HUES64 (cell line): ENCODE measurements at regions not wholly inside any gene's neighbourhood (a gene's known extent, or its start where the extent isn't known, plus 50 kb on each side); places are given as distances from the start of the nearest gene placed in this dataset.

Experiments
- H3K27ac ChIP-seq: 2 replicates; pipeline ENCODE4 v1.7.0; 2013; ENCODE audit warnings: low read depth, low read length, inconsistent platforms
- H3K27me3 ChIP-seq: 2 replicates; pipeline ENCODE4 v1.6.1; 2013; ENCODE audit warnings: mild to moderate bottlenecking, low read length; ENCODE audit not compliant: insufficient read depth
- H3K36me3 ChIP-seq: 2 replicates; pipeline ENCODE4 v1.6.1; 2013; ENCODE audit warnings: mild to moderate bottlenecking, low read length; ENCODE audit not compliant: insufficient read depth
- H3K4me1 ChIP-seq: 2 replicates; pipeline ENCODE4 v1.6.1; 2013; ENCODE audit warnings: mild to moderate bottlenecking, low read length, moderate library complexity; ENCODE audit not compliant: insufficient read depth
- H3K4me3 ChIP-seq: 2 replicates; pipeline ENCODE4 v1.5.1; 2013; ENCODE audit warnings: mild to moderate bottlenecking, low read length, moderate library complexity
- H3K9ac ChIP-seq: 2 replicates; pipeline ENCODE4 v1.6.1; 2013; ENCODE audit warnings: mild to moderate bottlenecking, low read depth, low read length
- H3K9me3 ChIP-seq: 2 replicates; pipeline ENCODE4 v1.6.1; 2013; ENCODE audit warnings: low read depth, low read length; ENCODE audit not compliant: insufficient read depth
- WGBS: fragments of 150-250, 120-280 bp; methylation state at CpG from one replicate; pipeline ENCODE4 v1.1.7; 2013; ENCODE audit warnings: missing lambda C conversion rate; 5-methylcytosine and 5-hydroxymethylcytosine counted together

DNA sequence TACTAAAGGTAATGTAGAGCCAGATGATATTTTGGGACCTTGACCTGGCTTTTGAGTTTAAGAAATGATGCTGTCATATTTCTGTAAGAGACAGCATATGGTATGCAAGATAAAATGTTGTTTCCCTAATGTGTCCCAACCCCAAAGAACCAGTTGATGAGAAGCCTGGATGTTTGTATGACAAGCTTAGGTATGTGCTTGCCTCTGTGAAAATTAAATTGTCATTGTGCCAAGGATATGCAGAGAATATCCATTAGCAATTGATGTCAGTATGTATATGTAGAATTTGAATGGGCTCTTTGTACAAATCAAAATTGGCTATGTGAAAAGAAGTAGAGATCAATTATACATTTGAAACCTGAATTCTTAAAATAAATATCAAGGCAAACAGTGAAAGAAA, 650.8 kb upstream of the EYS start:
- H3K9ac ChIP-seq = no peak overlapping the region
- H3K27ac ChIP-seq = no peak overlapping the region
- H3K36me3 ChIP-seq = no peaks in the 10 kb centered on the region
- no peaks in the 10 kb centered on the region for H3K27me3 ChIP-seq
- 0 out of 2 replicates have a peak, but pooled peaks cover 3% of the 10 kb centered on the region for H3K4me1 ChIP-seq
- H3K4me3 ChIP-seq = no peak overlapping the region
- H3K9me3 ChIP-seq = no peaks in the 10 kb centered on the region

DNA sequence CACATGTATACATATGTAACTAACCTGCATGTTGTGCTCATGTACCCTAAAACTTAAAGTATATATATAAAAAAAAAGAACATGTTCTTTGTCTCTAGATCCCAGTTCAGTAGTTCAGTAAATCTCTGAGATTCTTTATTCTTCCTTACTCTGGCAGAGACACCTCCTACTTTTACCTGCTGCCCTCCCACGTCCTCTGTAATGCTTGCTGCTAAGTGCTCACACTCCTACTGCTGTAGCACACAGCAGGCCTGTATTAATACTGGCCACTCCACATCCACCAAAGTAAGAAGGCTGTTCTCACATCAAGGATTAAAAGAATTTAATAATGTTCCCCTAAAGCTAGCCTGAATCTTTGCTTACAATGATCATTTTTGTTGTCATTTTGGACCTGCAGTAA, 648.4 kb upstream of the EYS start:
- no peak overlapping the region for H3K27ac ChIP-seq
- 83% methylated on average over 1 of the region's 1 CpG for WGBS
- H3K27me3 ChIP-seq = no peaks in the 10 kb centered on the region
- H3K4me1 ChIP-seq = 0 out of 2 replicates have a peak, but pooled peaks cover 3% of the 10 kb centered on the region
- no peaks in the 10 kb centered on the region for H3K36me3 ChIP-seq
- no peaks in the 10 kb centered on the region for H3K9me3 ChIP-seq
- H3K4me3 ChIP-seq = no peak overlapping the region
- H3K9ac ChIP-seq = no peak overlapping the region

DNA sequence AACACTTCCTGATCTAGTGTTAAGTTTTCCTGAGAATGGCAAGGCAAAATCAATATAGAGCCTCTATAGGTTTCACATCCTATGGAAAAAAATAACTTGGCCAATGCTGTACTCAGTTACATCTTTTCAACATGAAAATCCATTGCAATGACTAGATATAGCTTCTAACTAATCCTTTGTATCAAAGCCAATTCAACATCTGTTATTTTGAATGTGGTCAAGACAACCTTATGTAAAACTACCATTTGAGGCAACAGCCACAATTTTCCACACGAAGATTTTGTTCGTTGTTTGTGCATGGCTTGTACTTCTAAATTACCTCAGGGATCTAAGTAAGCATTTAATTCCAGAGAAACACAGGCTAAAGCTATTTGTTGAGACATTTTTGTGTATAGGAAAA, 637.8 kb upstream of the EYS start:
- Histone ChIP-seq H3K27me3 (no peaks in the 10 kb centered on the region), H3K27ac (no peak overlapping the region), H3K9ac (no peak overlapping the region), H3K4me3 (no peak overlapping the region), H3K36me3 (no peaks in the 10 kb centered on the region), H3K4me1 (no peaks in the 10 kb centered on the region), H3K9me3 (no peaks in the 10 kb centered on the region)
- 86% methylated on average over 2 of the region's 2 CpGs for WGBS

DNA sequence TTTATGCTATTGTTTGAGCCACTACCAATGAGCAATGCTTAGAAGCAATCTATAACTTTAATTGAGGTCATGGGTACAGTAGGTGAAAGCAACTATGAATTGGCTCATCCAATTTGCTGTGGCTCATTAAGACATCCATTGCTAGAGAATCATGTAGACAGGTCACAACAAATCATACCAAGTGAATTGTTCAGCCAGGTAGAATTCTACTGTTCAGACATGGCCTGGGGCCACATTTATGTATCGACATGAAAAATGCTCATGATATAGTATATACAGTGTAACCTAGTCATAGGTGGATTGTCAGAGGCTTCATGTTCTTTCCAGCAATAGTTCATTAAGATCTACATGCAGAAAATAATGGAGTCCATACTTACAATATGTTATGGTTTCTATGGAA, 633.7 kb upstream of the EYS start:
- no peak overlapping the region for H3K4me3 ChIP-seq
- 100% methylated on average over 1 of the region's 1 CpG for WGBS

DNA sequence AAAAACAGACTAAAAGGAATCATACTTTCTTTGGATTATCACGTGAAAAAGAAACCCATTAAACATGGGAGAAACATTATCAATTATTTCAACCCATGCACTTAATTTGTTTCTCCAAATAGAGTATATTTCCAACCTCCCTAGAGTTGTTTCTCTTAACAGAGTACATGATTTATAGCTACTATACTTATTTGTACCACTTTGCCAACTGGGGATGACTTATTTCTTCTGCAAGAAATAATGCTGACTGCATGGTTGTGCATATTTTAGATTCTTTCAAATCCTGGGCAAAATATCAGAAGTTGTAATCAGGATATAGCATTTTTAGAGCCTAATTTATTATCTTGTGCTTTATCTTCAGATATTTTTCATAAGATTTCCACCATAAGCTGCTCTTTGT, 629.1 kb upstream of the EYS start:
- no peaks in the 10 kb centered on the region for H3K4me1 ChIP-seq
- WGBS = 100% methylated on average over 1 of the region's 1 CpG
- no peak overlapping the region for H3K4me3 ChIP-seq
- H3K27ac ChIP-seq = no peak overlapping the region
- H3K36me3 ChIP-seq = no peaks in the 10 kb centered on the region
- no peak overlapping the region for H3K9ac ChIP-seq
- no peaks in the 10 kb centered on the region for H3K27me3 ChIP-seq
- H3K9me3 ChIP-seq = no peaks in the 10 kb centered on the region

More for the DNA sequence above, 633.7 kb upstream of the EYS start:
- Histone ChIP-seq H3K9me3 (no peaks in the 10 kb centered on the region), H3K4me1 (no peaks in the 10 kb centered on the region), H3K36me3 (no peaks in the 10 kb centered on the region), H3K27ac (no peak overlapping the region), H3K9ac (no peak overlapping the region), H3K27me3 (no peaks in the 10 kb centered on the region)

DNA sequence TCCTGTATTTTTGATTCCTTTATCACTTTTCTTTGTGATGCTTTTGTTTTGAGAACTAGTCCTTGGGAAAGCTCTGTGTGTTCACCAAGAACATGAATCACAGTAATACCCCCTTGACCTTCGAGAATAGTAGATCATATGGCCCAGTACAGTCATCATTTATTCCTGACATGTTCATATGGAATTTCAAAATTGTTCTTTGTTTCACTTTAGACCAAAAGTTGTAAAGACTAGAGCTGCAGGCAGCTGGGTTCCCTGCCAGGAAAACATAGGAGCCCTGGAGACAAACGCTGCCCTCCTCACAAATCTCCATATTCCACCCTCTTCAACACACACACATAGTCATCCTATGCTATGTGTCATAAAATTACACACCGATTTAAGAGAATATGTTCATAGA, 621.2 kb upstream of the EYS start:
- Histone ChIP-seq H3K27ac (no peak overlapping the region), H3K4me3 (no peak overlapping the region), H3K9me3 (no peaks in the 10 kb centered on the region), H3K4me1 (no peaks in the 10 kb centered on the region), H3K9ac (no peak overlapping the region), H3K36me3 (no peaks in the 10 kb centered on the region), H3K27me3 (no peaks in the 10 kb centered on the region)
- WGBS = 68% methylated on average over 3 of the region's 3 CpGs

DNA sequence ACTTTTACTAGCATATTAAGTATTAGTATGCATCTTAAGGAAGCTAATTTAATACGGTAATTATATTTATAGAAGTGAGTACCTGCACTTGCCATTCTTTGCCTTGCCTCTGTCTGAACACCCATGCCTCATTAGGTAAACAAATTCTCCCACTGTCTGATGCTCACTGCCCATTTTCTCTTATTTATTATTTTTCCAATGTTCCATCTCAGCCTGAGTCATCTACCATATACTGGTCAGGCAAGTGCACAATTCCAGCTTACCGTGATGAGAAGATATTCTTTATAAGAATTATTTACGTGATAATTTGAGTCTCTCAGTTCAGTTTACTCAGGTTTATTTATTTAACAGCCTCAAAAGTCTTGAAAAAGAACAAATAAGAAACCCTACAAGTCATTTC, 619.2 kb upstream of the EYS start:
- WGBS = 100% methylated on average over 1 of the region's 3 CpGs
- H3K4me1 ChIP-seq = no peaks in the 10 kb centered on the region
- H3K27ac ChIP-seq = no peak overlapping the region
- no peak overlapping the region for H3K9ac ChIP-seq
- H3K9me3 ChIP-seq = no peaks in the 10 kb centered on the region
- no peaks in the 10 kb centered on the region for H3K36me3 ChIP-seq
- H3K4me3 ChIP-seq = no peak overlapping the region
- H3K27me3 ChIP-seq = no peaks in the 10 kb centered on the region

DNA sequence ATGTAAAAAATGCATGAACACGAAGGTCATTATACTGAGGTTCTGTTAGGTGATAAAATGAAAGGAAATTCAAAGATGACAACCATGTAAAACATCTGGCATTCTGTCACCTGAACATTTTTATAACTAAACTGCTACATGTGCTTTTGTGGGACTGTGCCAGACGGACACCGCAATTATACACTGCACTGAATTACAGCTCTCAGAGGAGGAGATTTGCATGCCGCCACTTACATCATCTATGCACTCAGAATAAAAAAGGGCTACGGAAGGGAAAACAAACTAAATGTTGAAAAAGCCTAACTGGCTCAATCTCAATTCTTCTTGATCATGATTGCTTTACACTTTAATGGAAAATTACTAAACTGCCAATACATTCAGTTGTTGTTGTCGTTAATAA, 614.0 kb upstream of the EYS start:
- Histone ChIP-seq H3K9ac (no peak overlapping the region), H3K36me3 (no peaks in the 10 kb centered on the region), H3K27me3 (no peaks in the 10 kb centered on the region), H3K27ac (no peak overlapping the region), H3K9me3 (no peaks in the 10 kb centered on the region), H3K4me3 (no peak overlapping the region), H3K4me1 (no peaks in the 10 kb centered on the region)
- 97% methylated on average over 5 of the region's 6 CpGs for WGBS

DNA sequence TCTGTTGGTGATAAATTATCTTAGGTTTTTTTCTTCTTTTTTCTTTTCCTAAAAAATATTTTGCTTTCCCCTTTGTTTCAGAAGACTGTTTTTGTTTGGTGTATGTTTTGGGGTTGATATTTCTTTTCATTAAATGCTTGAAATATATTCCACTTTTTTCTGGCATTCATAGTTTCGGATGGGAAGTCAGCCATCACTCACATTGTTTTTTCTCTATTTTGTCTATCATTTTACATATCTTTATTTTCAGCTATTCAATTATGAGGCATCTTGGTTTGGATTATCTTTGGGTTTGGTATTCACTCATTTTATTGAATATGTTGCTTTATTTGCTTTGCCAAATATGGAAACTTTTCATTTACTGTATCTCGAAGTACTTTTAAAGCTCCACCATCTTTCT, 600.5 kb upstream of the EYS start:
- H3K4me3 ChIP-seq = no peak overlapping the region
- no peaks in the 10 kb centered on the region for H3K27me3 ChIP-seq
- no peak overlapping the region for H3K9ac ChIP-seq
- 80% methylated on average over 1 of the region's 2 CpGs for WGBS
- H3K27ac ChIP-seq = no peak overlapping the region
- H3K4me1 ChIP-seq = no peaks in the 10 kb centered on the region
- H3K9me3 ChIP-seq = peaks cover 29% of the 10 kb centered on the region
- H3K36me3 ChIP-seq = no peaks in the 10 kb centered on the region

DNA sequence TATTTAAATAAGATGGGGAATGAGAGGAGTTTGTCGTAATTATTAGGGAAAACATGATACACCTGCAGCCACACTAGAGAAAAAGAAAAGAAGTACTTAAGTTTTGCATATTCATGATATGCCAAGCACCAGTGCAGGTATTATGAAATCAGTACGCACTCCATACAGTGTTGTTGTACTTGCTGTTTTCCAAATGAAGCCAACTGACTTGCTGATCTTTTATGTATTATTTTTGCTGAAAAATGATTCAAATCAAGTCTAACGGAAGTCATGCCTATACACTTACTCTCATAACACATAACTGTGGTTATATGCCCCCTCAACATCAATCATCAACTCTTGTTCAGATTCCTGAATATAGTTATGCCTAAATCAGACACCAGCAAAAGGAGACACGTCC, 584.9 kb upstream of the EYS start:
- H3K9me3 ChIP-seq = no peaks in the 10 kb centered on the region
- no peaks in the 10 kb centered on the region for H3K27me3 ChIP-seq
- no peak overlapping the region for H3K27ac ChIP-seq
- H3K36me3 ChIP-seq = no peaks in the 10 kb centered on the region
- H3K4me3 ChIP-seq = no peak overlapping the region
- 95% methylated on average over 4 of the region's 4 CpGs for WGBS
- peaks cover 32% of the 10 kb centered on the region for H3K4me1 ChIP-seq
- H3K9ac ChIP-seq = no peak overlapping the region

DNA sequence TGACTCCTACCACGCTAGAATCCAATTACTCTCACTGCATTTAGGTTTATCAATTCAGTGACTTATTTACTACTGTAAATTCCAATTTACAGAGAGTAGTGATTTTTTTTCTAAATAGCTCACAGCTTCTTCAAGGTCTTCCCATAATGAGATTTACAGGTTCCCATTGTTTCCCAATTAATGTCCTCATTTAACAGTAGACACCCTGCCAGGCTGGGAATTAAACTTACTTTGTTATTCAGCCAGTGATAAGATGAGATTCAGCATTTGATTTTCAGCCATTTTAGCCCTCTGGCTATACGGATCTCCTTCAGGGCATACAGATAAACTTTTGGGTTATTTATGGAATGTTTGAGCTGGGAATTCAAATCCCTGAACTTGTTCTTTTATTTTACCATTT, 582.9 kb upstream of the EYS start:
- H3K36me3 ChIP-seq = no peaks in the 10 kb centered on the region
- no peak overlapping the region for H3K9ac ChIP-seq
- peaks cover 28% of the 10 kb centered on the region for H3K4me1 ChIP-seq
- 67% methylated on average over 2 of the region's 2 CpGs for WGBS
- H3K27ac ChIP-seq = no peak overlapping the region
- H3K4me3 ChIP-seq = no peak overlapping the region
- H3K27me3 ChIP-seq = no peaks in the 10 kb centered on the region
- no peaks in the 10 kb centered on the region for H3K9me3 ChIP-seq

DNA sequence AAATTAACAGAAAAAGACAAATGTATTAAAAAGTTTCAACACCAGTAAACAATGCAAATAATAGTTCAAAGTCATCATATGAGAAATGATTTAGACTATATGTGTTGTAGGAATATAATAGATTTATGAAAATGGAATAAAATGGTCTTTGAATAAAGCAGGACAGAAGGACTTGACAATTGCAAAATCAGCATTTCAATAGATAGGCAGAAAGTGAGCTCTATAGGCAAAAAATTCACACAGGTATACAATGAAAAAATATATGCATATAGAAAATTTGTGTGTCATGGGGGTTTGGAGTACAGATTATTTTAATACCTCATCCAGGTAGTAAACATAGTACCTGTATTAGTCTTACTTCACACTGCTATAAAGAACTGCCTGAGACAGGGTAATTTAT, 571.1 kb upstream of the EYS start:
- Histone ChIP-seq H3K27me3 (no peaks in the 10 kb centered on the region), H3K27ac (no peak overlapping the region), H3K9me3 (no peaks in the 10 kb centered on the region), H3K9ac (no peak overlapping the region), H3K4me1 (peaks cover 4% of the 10 kb centered on the region; the same call in 1 of the 2 replicates), H3K4me3 (no peak overlapping the region), H3K36me3 (no peaks in the 10 kb centered on the region)
